ENCODE measurements at regions not wholly inside any gene's neighbourhood (a gene's known extent, or its start where the extent isn't known, plus 50 kb on each side); places are given as distances from the start of the nearest gene placed in this dataset.
"Not testable (repeated sequence)": the region's sequence is repeated elsewhere in the genome, so short reads cannot be mapped to it uniquely, and the experiment has no call there.

DNA sequence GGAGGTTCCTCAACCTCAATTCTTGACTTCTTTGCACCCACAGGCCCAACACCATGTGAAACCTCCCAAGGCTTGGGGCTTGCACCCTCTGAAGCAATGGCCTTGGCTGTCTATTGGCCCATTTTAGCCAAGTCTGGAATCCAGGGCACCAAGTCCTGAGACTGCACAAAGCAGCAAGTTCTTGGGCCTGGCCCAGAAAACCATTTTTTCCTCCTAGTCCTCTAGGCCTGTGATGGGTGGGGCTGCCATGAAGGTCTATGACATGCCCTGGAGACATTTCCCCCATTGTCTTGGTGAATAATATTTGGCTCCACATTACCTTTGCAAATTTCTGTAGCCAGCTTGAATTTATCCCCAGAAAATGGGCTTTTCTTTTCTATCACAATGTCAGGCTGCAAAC, 849.6 kb upstream of the MANEA start:
- intact Hi-C loops (cut with DNase I), result no loop called here
- Histone ChIP-seq H3K27me3 (ENCODE audit: insufficient read depth in 3 of 3, low read length in 2 of 3) (no peaks in the 10 kb centered on the region), H3K4me3 (no peak overlapping the region), H3K9me3 (no peaks in the 10 kb centered on the region), H3K4me1 (no peaks in the 10 kb centered on the region), H3K27ac (no peak overlapping the region), H3K36me3 (ENCODE audit: insufficient read depth in 1 of 2, low read depth in 1 of 2) (no peaks in the 10 kb centered on the region)
- no peak for DNase-seq
- TF ChIP-seq, protein P1, sequence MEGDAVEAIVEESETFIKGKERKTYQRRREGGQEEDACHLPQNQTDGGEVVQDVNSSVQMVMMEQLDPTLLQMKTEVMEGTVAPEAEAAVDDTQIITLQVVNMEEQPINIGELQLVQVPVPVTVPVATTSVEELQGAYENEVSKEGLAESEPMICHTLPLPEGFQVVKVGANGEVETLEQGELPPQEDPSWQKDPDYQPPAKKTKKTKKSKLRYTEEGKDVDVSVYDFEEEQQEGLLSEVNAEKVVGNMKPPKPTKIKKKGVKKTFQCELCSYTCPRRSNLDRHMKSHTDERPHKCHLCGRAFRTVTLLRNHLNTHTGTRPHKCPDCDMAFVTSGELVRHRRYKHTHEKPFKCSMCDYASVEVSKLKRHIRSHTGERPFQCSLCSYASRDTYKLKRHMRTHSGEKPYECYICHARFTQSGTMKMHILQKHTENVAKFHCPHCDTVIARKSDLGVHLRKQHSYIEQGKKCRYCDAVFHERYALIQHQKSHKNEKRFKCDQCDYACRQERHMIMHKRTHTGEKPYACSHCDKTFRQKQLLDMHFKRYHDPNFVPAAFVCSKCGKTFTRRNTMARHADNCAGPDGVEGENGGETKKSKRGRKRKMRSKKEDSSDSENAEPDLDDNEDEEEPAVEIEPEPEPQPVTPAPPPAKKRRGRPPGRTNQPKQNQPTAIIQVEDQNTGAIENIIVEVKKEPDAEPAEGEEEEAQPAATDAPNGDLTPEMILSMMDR (IDR thresholded peaks at IDR 0.05), result no peak
- no peak for ATAC-seq

DNA sequence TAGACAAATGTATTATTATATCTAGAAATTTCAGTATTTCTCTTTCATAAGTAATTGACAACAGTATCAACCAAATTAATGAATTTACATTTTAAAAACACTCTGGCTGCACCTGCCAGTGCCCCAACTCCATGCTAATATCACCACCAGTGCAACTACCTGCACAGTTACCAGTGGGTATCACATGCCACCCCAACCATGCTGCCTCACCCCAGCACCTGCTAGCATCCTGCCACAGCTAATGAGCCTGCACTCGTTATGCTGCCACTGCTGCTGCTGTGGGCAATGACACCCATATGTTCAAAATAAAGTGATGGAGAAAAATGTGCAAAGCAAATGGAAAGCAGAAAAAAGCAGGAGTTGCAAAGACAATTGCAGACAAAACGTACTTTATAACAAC, 855.9 kb upstream of the MANEA start:
- no peaks in the 10 kb centered on the region for H3K4me1 ChIP-seq
- WGBS, 3 donors, result 59 to 69% (median 60%) methylated on average over 2 of the region's 2 CpGs
- TF ChIP-seq, protein P1 (IDR thresholded peaks at IDR 0.05), result no peak
- no peak for DNase-seq
- H3K36me3 ChIP-seq (ENCODE audit: insufficient read depth in 1 of 2, low read depth in 1 of 2), result no peaks in the 10 kb centered on the region
- H3K27ac ChIP-seq, result no peak overlapping the region
- H3K27me3 ChIP-seq (ENCODE audit: insufficient read depth in 3 of 3, low read length in 2 of 3), result no peaks in the 10 kb centered on the region
- intact Hi-C loops (cut with DNase I), result no loop called here
- no peak for ATAC-seq
- no peaks in the 10 kb centered on the region for H3K9me3 ChIP-seq
- no peak overlapping the region for H3K4me3 ChIP-seq

DNA sequence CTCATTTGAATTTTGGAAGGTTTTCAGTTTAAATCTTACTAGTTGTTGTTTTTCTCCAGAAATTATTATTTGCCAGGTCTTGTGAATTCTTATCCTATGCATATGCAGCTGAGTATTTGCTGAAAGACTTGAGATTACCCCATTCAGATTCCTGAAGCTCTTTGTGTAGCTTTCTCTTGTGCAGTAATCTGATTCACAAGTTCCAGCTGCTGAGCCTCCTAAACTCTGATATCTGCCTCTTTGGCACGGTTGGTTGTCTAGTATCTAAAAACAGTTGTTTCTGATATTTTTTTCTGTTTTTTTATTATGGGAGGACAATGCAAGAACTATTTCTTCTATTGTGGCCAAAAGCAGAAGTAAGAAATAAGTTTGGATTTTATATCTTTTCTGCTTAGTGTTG, 863.9 kb upstream of the MANEA start:
- intact Hi-C loops (cut with DNase I), result no loop called here
- ATAC-seq, result no peak
- Histone ChIP-seq H3K36me3 (ENCODE audit: insufficient read depth in 1 of 2, low read depth in 1 of 2) (no peaks in the 10 kb centered on the region), H3K4me3 (no peak overlapping the region), H3K27me3 (ENCODE audit: insufficient read depth in 3 of 3, low read length in 2 of 3) (no peaks in the 10 kb centered on the region), H3K27ac (no peak overlapping the region), H3K4me1 (no peaks in the 10 kb centered on the region), H3K9me3 (no peaks in the 10 kb centered on the region)
- TF ChIP-seq, protein P1 (IDR thresholded peaks at IDR 0.05), result no peak
- DNase-seq, result no peak
- WGBS, 3 donors, result 36 to 42% (median 42%) methylated on average over 1 of the region's 1 CpG

DNA sequence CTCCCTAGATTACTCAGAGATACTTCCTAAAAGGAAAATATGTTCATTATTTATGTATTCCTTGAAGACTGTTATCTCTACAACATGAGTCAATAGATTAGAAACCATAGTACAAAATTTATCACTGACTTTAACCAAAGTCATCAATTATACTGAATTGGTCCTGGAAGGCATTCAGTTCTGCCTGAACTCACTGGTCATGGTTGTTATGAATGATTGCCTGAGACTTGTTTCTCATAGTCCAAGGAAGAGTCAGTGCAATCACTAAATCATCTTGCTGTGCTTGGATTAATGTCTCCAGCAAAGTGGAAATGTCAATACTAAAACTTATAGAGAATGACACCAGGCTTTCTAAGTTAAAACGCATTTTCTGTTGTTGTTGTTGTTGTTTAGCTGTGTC, 878.6 kb upstream of the MANEA start:
- H3K27me3 ChIP-seq (ENCODE audit: insufficient read depth in 3 of 3, low read length in 2 of 3), result no peaks in the 10 kb centered on the region
- H3K27ac ChIP-seq, result no peak overlapping the region
- no peaks in the 10 kb centered on the region for H3K4me1 ChIP-seq
- TF ChIP-seq, protein P1 (IDR thresholded peaks at IDR 0.05), result no peak
- no peaks in the 10 kb centered on the region for H3K36me3 ChIP-seq (ENCODE audit: insufficient read depth in 1 of 2, low read depth in 1 of 2)
- DNase-seq, result no peak
- ATAC-seq, result no peak
- 48 to 64% (median 52%) methylated on average over 1 of the region's 1 CpG for WGBS, 3 donors
- H3K9me3 ChIP-seq, result no peaks in the 10 kb centered on the region
- H3K4me3 ChIP-seq, result no peak overlapping the region
- intact Hi-C loops (cut with DNase I), result no loop called here

DNA sequence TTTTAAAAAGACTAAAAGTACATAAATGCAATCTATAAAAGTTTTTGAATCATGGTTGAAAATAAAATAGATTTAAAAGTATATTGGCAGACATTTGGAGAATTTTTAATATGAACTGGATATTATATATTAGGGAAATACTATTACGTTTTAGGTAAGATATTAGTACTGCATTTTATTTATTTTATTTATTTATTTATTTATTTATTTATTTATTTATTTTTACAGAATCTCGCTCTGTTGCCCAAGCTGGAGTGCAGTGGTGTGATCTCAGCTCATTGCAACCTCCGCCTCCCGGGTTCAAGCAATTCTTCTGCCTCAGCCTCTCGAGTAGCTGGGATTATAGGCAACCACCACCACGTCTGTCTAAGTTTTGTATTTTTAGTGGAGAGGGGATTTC, 890.1 kb upstream of the MANEA start:
- not testable (repeated sequence) for H3K4me3 ChIP-seq

More for the DNA sequence above, 890.1 kb upstream of the MANEA start:
- ATAC-seq; intact Hi-C loops (cut with DNase I); H3K27ac ChIP-seq; H3K4me1 ChIP-seq; H3K27me3 ChIP-seq (ENCODE audit: insufficient read depth in 3 of 3, low read length in 2 of 3); H3K9me3 ChIP-seq; DNase-seq; H3K36me3 ChIP-seq (ENCODE audit: insufficient read depth in 1 of 2, low read depth in 1 of 2): not testable (repeated sequence)
- WGBS, 3 donors, result 91 to 97% (median 95%) methylated on average over 6 of the region's 6 CpGs

Measured in psoas muscle (tissue), 7 donors.